ENCODE measurements at regions not wholly inside any gene's neighbourhood (a gene's known extent, or its start where the extent isn't known, plus 50 kb on each side); places are given as distances from the start of the nearest gene placed in this dataset.

- DNase-seq = no peak
These were observed 70.3 kb upstream of the F3 start for GRCh38 chr1:94611681-94612475.

- no peak for DNase-seq
These were observed 68.1 kb upstream of the F3 start for GRCh38 chr1:94609619-94610018.

GRCh38 chr1:94608852-94609530 lies 67.4 kb upstream of the F3 start:
- no peak for DNase-seq

GRCh38 chr1:94608142-94608851 lies 66.7 kb upstream of the F3 start:
- no peak for DNase-seq

DNA sequence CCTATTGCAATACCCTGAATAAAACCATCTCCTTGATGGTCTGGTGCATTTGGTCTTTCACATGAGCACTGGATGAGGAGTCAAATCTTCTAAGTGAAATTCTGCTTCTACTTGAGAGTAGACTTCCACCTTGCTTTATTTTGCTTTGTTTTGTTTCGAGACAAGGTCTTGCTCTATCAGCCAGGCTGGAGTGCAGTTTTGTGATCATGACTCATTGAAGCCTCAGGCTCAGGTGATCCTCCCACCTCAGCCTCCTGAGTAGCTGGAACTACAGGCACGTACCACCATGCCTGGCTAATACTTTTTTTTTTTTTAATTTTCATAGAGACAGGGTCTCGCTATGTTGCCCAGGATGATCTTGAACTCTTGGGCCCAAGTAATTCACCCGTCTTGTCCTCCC lies 65.8 kb upstream of the F3 start:
- DNase-seq = no peak

GRCh38 chr1:94606471-94606870 lies 64.9 kb upstream of the F3 start:
- DNase-seq = no peak

DNA sequence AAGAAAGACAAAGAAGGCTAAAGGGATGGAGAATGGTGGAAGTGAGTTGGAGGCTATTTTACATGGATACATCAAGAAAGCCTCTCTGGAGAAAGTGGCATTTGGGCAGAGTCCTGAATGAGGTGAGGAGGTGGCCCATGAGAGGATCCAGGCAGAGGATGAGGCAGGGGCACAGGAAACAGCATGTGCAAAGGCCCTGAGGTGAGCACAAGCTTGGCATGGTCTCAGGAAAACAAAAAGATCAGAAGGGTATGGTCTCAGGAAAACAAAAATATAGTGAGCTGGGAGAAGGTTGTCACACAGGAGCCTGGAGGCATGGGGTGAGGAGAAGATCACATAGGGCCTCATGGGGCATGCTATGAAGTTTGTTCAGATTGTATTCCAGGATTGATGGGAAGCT lies 62.1 kb upstream of the F3 start:
- no peak for DNase-seq

GRCh38 chr1:94602802-94603625 lies 61.5 kb upstream of the F3 start:
- DNase-seq = no peak

DNA sequence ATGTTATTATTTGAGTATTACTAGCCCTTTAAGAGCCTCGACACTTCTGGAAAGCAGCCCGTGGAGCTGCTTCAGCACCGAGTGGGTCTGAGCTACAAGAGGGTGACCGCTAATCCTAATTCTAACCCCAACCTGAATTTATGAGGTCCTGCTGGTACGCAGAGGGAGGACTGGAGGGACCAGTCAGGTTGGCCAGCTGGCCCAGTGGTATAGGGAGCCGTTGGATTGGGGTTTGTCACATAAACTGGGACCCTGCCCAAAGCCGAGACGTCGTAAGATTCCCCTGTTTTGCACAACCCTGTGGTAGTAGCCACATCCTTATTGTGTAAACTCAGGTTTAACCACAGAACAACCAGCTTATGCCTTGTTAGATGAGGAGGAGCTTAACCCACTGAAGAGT lies 60.8 kb upstream of the F3 start:
- peak; percentile 73 to 80 for DNase-seq

DNA sequence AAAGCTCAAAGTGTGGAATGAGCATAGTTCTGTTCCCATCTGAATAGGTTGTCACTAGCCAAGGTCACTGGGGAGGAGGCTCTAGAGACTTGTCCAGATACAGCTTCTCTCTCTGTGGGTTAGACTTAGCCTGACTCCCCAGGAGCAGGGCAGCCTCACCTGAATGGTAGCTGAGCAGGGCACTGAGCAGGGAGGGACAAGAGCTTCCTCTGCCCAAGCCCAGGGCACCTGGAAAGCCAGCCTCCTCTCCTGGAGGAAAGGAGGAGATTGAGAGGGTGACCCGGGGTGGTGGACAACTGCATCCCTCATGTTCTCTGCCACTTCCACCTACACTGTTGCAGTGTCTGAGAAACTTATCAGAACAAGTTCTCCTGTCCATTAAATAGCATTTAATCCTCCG lies 59.0 kb upstream of the F3 start:
- no peak for DNase-seq

GRCh38 chr1:94599095-94599813 lies 57.7 kb upstream of the F3 start:
- DNase-seq = no peak

GRCh38 chr1:94597701-94598100 lies 56.1 kb upstream of the F3 start:
- DNase-seq = no peak

DNA sequence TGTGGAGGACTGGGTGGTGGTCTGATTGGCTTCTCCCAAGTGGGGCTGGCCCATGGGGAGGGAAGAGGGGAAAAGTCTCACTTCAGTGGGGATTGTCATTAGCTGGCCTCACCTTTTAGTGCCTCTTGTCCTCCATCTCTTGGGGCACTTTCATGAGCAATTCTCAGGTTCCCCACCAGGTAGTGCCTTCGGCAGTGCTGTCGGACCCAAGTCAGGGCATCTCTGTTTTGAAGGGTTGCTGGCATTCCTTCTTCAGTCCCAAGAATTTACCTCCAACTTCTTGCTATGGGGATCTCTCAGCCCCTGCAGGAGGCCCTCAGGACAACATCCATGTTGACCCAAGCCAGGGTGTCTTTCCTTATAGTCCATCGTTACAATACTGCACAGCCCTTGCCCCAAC lies 54.7 kb upstream of the F3 start:
- DNase-seq = no peak

- no peak for DNase-seq
These were observed 54.1 kb upstream of the F3 start for GRCh38 chr1:94595658-94596057.

DNA sequence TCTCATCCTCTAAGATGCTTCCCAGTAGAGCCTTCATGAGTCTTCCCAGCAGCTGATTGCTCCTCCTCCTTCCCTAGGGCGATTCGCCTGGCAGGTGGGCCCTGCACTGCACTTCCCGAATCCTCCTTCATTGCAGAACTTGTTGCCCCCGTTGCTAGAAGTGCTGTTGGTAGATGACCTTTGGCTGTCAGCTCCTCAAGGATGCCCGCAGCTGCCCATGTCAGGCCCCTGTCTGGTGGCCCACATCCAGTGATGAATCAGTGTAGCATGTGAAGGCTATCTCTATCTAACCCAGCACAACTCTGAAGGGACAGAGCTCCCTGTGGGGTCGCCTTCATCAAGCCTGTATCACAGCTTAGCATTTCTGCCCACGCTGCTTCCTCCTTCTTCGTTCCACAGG lies 52.1 kb upstream of the F3 start:
- no peak for DNase-seq

GRCh38 chr1:94592571-94592920 lies 51.0 kb upstream of the F3 start:
- DNase-seq = no peak

- DNase-seq = no peak
These were observed 50.4 kb upstream of the F3 start for GRCh38 chr1:94591823-94592570.

All from Kasumi-1 (cell line).